ENCODE measurements at regions not wholly inside any gene's neighbourhood (a gene's known extent, or its start where the extent isn't known, plus 50 kb on each side); places are given as distances from the start of the nearest gene placed in this dataset.

DNA sequence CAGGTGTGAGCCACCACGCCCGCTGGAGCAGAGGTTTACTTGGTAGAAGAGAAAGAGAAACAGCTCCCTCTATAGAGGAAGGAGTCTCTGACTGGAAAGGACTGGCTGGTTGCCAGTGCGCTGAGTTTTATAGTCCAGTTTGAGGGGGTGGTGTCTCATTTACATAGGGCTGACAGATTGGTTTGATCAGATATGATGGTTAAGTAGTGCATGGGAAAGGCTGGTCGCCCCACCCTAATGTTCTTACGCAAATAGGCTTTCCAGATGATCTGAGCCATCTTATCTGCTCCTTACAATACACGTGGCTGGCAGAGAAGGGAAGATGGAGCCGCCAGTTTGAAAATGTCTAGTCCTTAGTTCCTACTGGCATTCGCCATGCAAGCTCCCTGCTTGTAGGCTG lies 439.5 kb downstream of the NAF1 start:
- DNase-seq, result no peak

DNA sequence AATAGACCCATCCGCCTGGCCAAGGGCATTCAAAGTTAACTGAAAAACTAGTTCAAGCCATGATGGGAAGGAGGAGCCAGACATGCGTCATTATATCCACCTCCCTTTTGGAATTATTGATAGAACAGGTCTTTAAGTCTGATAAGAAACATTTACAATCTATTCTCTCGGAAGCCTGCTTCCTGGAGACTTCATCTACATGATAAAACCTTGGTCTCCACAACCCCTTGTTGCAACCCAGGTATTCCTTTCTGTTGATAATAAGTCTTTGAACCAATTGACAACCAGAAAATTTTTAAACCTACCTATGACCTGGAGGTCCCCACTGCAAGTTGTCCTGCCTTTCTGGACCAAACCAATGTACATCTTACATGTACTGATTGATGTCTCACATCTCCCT lies 451.3 kb downstream of the NAF1 start:
- DNase-seq, result no peak

DNA sequence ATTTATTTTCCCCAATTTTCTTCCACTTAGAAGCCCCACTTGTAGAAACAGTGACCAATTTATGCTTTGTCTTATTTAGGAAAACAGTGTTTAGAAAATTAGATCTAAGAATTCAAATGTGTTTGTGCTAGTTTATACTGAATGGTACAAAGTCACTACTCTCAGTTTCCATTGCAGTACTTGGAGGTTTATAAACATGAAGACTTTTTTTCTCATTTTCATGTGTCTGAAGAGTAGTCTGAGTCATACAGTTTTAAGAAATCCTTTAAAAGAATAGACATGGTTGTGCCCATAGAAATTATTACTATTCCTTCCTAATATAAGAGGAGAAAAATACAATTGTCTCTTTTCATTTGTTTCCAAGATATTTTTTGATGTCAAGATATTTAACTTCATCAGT lies 458.7 kb downstream of the NAF1 start:
- no peak for DNase-seq

DNA sequence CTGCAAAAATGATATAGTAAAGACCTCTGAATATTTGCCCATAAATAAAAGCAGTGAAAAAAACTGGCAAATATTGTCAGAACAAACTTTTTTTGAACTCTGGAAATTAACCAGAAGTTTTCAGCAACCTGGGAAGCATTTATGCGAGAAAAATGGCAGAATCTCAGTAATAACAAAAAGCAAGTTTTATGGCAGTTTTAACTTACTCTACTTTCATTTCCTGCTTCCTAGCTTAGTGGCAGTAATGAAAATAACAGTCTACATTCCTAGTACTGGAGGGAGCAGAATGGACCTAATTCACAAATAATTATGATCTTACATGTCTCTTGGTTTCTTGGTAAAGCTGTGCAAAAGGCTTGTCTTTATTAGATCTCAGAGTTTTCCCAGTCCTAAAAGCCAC lies 460.1 kb downstream of the NAF1 start:
- DNase-seq, result no peak

DNA sequence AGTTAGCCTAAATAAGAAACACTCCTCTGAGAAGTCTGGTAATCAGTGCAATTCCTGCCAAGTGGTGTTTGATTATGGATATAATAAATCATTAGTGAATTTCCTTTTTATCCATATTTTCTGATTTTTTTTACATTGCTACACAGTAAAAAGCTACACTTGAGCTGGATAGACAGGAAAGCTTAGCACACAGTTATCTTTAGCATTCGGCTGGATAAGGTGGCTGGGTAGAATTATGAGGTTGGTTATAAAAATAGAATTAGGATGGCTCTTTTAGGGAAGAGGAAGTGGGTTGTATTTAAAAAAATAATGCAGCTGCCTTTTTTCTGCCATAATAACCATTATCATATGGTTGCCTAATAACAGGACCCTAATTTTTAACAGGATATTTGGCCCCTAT lies 460.6 kb downstream of the NAF1 start:
- DNase-seq, result no peak

DNA sequence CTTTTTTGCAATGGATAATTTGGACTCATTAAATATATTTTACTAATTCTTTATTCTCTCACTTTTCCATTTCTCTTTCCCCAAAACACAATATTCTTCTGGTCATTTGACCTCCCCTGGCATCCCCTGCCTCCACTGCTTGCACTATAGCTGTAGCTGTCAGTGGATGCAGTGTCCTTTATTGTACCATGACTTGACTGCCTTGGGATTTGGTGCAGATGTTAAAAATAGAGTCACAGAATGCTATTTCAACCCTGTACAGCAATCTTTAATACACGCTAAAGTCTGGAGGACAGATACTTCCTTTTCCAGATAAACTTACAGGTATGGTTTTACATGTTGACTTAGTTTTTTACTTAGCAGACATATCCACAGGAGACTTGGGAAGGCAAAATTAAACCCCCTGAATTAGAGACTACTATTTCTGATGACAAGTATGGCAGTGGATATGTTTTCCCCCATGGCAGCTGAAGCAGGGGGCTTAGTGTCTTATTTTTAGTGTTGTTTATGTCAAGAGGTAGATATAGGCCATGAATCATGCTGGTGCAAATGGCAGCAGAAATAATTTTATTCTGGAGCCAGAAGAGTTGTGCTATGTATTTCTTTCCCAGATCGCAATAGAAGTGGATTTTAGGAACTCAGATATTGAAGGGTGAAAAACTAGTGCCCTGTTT lies 461.4 kb downstream of the NAF1 start:
- DNase-seq, result no peak

DNA sequence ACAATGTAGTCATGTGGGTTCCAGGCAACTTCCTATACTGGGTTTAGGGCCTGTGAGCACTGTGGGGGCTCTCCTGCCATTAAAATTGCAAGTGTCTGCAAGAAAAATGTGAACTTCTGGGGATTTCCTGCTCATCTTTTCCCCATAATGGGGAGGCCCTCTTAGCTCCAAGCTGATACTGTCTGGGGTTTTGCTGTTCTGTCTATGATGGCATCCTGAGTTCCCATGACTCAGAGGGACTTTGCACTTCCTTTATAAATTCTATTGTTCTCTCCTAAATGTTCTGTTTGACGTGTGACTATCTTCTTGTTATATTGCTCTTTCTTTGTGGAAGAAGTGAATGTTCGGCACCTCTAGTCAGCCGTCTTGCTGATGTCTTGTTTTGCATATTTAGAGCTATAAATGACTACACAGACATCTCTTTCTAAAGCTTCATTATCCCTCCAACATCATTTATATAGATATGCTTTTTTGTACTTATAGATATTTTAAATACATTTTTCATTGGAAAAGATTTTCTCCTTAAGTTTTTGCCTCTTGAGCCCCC lies 465.8 kb downstream of the NAF1 start:
- no peak for DNase-seq

DNA sequence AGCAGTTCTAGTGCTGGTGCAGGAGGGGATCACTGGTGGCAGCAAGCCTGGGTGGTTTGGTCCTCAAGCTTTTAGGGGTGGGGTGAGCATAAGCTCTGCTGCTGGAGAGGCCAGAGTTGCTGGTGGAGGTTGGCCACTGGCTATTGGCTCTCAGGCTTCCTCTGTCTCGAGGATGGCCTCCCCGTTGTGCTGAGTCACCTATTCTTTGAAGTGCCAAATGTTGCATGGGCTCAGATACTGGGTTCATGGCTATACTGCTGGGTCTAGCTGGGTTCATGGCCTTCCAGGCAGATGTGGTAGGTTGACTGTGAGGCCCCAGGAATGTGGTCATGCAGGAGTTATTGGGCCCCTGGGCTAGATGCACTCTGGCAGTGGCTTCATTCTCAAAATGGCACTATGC lies 466.3 kb downstream of the NAF1 start:
- no peak for DNase-seq

DNA sequence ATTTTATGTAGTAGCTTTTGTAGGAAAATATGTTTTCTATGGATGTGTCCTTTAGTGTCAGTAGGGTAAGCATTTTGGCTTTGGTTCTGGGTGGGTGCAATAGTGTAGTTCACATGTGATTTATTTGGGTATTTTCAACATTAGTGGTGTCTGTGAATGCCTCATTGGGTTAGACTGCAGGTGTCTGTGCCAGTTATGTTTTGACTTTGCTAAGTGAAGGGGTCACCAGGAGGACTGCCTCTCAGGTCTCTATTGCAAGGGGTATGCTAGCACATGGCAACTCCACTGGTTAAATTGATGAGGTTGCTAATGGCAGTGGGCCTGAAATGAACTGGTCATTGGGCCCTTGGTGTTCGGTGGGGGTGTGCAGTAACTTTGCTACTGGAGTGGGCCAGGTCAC lies 467.1 kb downstream of the NAF1 start:
- no peak for DNase-seq

DNA sequence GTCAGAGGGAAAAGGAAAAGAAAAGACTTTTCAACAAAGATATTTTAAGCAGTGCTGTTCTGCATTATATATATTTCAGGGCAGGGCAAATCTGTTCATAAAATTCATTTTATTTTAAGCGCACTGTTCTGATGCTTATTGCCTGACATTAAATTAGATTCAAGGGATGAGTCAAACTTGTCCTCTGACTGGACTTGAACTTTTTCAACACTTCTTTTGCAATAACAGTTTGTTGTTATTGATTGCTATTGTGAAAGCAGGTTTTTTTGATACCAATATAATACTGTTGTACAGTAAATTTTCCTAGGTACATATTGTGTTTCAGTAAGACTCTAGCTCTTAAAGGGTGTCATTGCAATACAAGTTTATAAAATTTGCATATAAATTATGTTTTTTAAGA lies 481.3 kb downstream of the NAF1 start:
- no peak for DNase-seq

DNA sequence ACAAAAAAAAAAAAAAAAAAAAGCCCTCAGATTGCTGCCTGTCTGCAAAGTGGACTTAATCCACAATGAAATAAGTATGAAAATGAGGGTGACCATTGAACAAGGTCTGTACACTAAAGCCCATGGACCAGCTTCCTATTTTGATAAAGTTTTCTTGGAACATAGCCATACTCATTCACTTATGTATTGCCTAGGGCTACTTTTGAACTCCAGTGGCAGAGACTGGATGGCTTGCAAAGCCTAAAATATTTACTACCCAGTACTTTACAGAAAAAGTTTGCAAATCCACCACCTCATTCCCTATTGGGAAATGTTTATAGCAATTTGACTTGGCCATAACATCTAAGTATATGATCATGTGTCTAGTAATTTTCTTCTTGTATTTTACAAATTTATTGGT lies 481.7 kb downstream of the NAF1 start:
- no peak for DNase-seq

DNA sequence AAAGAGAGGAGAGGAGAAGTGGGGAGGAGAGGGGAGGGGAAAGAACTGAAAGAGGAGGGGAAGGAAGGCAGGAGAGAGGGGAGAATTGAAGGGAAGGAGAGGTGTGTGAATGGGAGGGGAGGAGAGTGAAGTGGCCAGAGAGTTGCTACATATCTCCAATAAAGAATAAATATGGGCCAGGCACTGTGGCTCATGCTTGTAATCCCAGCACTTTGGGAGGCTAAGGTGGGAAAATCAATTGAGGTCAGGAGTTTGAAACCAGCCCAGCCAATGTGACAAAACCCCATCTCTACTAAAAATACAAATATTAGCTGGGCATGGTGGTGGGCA lies 482.4 kb downstream of the NAF1 start:
- DNase-seq, result no peak

DNA sequence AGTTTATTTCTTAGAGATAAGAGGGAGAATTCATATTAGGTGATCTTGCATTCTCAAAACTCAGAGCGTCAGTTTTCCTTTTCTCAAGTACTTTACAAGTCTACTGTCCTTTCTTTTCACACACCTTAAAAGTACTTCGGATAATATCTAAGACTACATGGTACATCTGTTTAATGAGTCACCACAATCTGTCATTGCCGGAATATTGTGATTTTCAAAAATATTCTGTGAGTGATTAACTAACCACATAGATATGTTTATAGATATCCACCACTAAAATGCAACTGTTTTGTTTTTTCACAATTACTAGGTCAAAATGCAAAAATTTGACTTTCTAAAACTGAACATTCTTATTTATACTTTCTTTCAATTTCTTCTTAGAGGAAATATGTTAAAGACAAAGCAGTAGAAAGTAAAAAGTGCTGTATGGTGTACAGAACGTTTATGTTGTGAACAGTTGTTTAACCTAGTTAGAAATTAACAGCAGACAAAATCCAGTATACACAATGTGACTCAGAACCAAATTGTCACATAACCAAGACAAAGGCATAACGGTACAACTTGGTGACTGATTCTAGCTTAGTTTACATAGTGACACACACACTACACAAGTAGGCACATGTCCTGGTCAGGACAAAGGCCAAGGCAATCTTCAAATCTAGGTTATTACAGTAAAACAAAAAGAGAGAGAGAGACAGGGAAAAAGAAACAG lies 482.9 kb downstream of the NAF1 start:
- DNase-seq, result no peak

DNA sequence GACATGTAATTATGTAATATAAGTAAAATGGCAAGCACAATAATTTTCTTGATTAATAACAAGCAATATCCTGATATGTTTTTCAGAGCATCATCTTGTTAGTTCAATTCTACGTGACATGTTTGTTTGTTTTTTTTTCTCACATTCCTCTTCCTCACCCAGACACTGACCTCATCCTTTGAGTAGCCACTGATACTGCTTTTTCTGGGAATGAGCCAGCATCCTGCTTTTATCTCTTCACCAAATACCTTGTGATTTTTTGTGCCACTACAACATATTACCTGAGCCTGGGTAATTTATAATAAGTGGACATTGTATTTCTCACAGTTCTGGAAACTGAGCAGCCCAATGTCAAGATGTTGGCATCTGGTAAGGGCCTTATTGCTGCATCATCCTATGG lies 484.0 kb downstream of the NAF1 start:
- no peak for DNase-seq

DNA sequence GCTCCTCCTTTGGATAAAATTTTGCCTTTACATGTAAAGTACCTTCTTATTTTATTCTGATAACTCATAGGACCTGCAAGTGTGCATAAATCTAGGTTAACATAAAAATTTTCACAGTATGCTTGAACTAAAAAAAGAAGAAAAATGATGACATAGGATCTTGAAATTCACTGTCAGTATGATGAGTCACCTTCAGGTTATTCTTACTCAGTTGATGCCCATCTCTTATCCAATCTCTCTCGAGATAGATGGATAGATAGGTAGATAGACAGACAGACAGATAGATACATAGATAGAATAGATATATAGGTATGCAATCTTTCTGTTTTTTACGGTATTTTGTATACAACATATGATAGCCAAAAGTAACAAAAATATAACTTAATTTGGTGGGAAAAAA lies 485.5 kb downstream of the NAF1 start:
- DNase-seq, result no peak

DNA sequence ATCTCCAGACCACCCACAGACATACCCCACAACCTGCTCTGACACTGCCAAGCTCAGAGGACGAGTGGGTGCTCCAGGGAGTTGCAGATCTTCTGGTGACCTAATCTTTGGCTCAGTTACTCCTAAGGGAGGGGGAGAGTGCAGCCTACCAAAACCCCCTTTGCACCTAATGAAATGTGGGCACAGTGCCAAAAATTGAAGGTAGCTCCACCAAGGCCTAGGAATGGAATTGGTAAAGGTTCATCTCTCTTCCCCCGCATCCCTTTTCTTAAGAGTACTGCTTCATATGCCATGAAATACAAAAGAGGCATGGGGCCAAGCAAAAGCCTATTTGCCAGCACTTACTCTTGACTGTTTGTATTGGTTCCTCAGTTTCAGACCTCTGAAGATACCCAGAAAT lies 491.0 kb downstream of the NAF1 start:
- no peak for DNase-seq

DNA sequence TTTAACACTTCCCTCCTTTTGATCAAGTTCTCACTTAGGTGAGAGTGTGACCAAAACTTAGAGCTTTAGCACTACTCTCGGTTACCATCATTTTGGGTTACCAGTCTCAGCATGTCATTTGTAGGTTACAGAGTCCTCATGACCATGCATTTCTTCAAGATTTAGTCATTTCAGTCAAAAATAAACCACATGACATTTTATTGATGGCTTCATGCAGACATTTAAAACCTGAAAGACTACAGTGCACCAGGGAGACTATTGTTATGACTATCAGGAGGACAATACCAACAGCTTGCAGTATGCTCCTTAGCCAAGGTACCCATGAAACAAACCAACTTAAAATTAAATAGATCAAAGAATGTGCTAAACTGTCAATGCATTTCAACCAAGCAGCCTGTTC lies 498.1 kb upstream of the FSTL5 start:
- no peak for DNase-seq

DNA sequence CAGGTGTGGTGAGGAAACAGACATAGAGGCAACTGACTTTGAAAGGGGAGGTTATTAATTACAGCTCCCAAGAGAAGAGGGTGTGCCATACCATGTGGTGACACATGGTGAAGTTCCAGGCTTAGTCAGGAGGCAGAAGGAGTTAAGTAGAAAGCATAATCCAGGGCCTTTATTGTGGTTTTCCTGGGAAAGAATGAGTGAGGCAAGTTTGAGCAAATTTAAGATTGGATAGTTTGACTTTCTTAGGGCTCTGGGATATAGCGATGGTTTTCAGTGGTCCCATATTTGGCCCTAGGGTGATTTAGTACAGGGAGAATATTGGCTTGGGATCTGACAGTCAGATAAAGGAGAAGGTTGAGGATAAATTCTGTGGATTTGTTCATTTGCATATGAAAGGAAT lies 495.9 kb upstream of the FSTL5 start:
- DNase-seq, result no peak

DNA sequence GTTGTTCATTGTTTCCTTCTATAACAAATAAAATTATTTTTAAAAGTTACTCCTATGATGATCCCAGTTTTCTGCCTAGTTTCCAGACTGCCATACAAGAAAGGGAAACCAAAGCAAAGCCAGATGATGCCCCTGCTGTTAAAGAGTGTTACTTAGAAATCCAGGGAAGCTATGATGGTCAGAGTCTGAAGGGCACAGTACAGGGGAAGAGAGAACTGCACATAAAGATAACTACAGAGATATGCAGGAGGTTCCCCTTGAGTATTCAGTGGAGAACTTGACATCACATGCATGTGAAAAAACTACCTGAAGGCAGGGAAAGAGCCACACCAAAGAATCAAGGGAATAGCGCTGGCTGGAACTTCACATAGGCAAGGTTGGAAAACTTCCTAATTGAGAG lies 494.2 kb upstream of the FSTL5 start:
- no peak for DNase-seq

DNA sequence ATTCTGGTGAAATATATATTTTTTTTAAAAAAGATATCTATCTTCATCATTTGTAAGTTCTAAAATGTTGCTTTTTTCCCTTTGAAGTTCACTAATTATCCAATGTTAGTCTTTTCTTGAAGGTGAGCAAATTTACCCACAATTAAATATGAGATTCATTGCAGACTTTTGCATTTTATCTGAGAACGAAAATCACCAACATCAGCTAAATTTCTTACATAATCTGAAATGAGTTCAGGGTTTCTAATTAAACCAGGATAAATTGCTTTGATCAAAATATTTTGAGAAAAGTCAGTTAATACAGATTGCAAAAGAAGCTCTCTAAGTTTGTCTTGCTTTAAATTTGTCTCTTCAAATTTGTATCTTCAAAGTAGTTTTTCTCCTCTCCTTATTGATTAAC lies 486.4 kb upstream of the FSTL5 start:
- no peak for DNase-seq

DNA sequence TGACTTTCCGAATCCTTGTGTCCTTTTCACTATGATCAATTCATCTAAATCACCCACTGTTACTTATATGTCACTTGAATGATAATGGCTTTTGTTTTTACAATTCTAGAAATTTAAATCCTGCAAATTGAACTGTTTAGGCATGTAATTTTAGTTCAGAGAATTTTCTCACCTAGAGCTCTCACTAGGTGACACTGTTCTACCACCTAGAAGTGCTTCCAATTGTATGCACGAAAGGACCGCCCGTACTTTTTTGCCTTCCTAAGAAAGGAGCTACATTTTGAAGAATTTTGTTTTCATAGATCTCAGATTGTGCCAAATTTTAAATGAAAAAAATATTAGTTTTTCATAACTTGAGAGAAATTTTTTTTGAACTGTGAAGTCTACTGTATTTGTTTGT lies 481.6 kb upstream of the FSTL5 start:
- no peak for DNase-seq

DNA sequence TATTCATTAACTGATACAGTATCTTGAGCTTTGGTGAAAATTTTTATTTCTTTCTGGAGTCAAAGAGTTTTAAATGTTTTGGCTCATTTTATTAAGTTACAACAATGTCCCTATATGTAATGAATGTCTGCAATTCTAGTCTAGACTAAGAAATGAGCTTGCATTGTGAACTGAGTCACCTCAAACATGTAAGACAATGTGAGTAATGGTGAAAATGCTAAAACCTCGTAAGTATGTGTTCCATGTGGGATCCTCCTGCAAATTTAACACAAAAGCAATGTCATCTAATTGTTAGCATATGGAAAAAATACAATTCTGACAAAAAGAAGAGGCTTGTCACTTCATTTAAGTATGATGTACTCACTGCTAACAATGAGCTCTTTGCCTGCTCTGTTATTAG lies 480.5 kb upstream of the FSTL5 start:
- DNase-seq, result no peak

DNA sequence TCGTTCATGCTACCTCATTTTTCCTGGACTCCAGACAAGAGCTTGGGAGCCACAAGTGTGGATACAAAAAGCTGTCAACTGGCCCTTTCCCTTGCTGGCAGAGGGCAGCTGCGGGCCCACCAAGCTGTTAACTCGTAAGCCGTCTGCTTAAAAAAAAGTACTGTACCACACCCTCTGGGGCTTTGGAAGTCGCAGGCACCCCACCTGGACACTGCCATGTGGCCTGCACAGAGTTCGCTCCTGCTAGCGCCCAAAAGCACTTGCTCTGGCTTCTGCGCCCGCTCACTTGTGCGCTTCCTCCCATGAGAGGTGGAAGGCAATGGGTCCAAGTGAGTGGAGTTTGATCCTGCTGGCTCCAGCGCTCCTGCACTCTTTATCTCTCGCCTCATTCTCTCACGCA lies 476.4 kb upstream of the FSTL5 start:
- DNase-seq, result no peak

DNA sequence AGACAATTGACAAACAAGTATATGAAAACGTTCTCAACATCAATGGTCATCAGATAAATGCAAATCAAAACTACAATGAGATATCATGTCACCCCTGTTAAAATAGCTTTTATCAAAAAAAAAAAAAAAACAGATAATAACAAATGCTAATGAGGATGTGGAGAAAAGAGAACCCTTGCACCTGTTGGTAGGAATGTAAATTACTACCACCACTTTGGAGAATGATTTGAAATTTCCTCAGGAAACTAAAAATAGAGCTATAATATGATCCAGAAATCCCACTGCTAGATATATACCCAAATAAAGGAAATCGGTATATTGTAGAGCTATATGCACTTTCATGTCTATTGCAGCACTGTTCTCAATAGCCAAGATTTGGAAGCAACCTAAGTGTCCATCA lies 470.6 kb upstream of the FSTL5 start:
- DNase-seq, result no peak

DNA sequence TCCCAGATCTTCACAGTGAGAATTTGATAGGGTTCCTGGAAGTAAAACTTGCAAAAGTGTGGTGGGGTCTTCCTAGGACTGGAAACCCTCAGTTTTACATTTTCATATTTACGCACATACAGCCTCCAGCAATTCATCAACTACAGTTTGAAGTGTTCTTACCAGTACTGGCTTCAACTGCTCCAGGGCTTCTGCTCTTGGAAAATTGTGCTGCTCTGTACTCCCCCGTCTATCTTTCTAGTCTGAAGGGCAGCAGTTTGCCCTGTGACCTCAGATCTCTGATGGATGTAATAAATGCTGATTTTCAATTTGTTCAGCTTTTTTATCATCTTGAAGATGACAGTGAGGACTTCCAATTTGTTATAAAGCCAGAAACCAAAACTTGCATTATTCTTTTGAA lies 458.9 kb upstream of the FSTL5 start:
- DNase-seq, result no peak

Measured in NCI-H2171 (cell line).